Loucy (cell line): ENCODE measurements at regions not wholly inside any gene's neighbourhood (a gene's known extent, or its start where the extent isn't known, plus 50 kb on each side); places are given as distances from the start of the nearest gene placed in this dataset.

Experiments used
- H2AFZ ChIP-seq: fragments of 200-600 bp; sonication (generic); 2 replicates; pipeline ENCODE4 v1.6.0; 2016; ENCODE audit warnings: antibody characterized with exemption, mild to moderate bottlenecking, low read length, moderate library complexity
- H3F3A ChIP-seq: fragments of 200-600 bp; 2 replicates; pipeline ENCODE4 v1.6.0; 2016; ENCODE audit warnings: antibody characterized with exemption, low read depth, mild to moderate bottlenecking
- H3K27me3 ChIP-seq: fragments of 200-600 bp; sonication (generic); 2 replicates; pipeline ENCODE4 v1.6.1; 2014; ENCODE audit warnings: low read length, mild to moderate bottlenecking; ENCODE audit not compliant: insufficient read depth, poor library complexity, severe bottlenecking
- H3K36me3 ChIP-seq: fragments of 200-600 bp; sonication (generic); 2 replicates; pipeline ENCODE4 v1.6.1; 2016; ENCODE audit warnings: low read length; ENCODE audit not compliant: insufficient read depth
- H3K4me1 ChIP-seq: fragments of 200-600 bp; sonication (generic); 2 replicates; pipeline ENCODE4 v1.5.1; 2014; ENCODE audit warnings: low read length, mild to moderate bottlenecking; ENCODE audit not compliant: insufficient read depth, poor library complexity, severe bottlenecking
- H3K4me2 ChIP-seq: fragments of 200-600 bp; sonication (generic); 2 replicates; pipeline ENCODE4 v1.6.0; 2014; ENCODE audit warnings: antibody characterized with exemption, low read length, low read depth, mild to moderate bottlenecking; ENCODE audit not compliant: poor library complexity, severe bottlenecking
- H3K4me3 ChIP-seq: fragments of 200-600 bp; sonication (generic); 2 replicates; pipeline ENCODE4 v1.5.1; 2014; ENCODE audit warnings: low read length, mild to moderate bottlenecking, mixed read lengths; ENCODE audit not compliant: poor library complexity, severe bottlenecking
- H3K79me2 ChIP-seq: fragments of 200-600 bp; sonication (generic); 2 replicates; pipeline ENCODE4 v1.6.1; 2014; ENCODE audit warnings: low read length; ENCODE audit not compliant: insufficient read depth
- H3K9ac ChIP-seq: fragments of 200-600 bp; sonication (generic); 2 replicates; pipeline ENCODE4 v1.6.0; 2014; ENCODE audit warnings: mild to moderate bottlenecking, low read depth, low read length, moderate library complexity; ENCODE audit not compliant: poor library complexity, severe bottlenecking
- H3K9me2 ChIP-seq: fragments of 200-600 bp; sonication (generic); replicated peaks from 2 replicates; pipeline ENCODE4 v1.6.1; 2016; ENCODE audit warnings: low read depth, low read length, mixed read lengths
- H3K9me3 ChIP-seq: fragments of 200-600 bp; sonication (generic); 2 replicates; pipeline ENCODE4 v1.6.1; 2014; ENCODE audit warnings: mild to moderate bottlenecking, antibody characterized with exemption, low read length, low read depth; ENCODE audit not compliant: insufficient read depth
- H4K20me1 ChIP-seq: fragments of 200-600 bp; sonication (generic); 2 replicates; pipeline ENCODE4 v1.6.0; 2014; ENCODE audit warnings: antibody characterized with exemption, low read length, mild to moderate bottlenecking; ENCODE audit not compliant: insufficient read depth, poor library complexity, severe bottlenecking
- CTCF ChIP-seq: fragments of 200-600 bp; sonication (generic); conservative IDR thresholded peaks from 2 replicates; pipeline ENCODE4 v1.5.1; 2014; ENCODE audit warnings: mild to moderate bottlenecking, antibody characterized with exemption, low read length
- EZH2phosphoT487 ChIP-seq: fragments of 200-600 bp; IDR thresholded peaks from 2 replicates; pipeline ENCODE4 v1.6.1; 2018; ENCODE audit warnings: antibody characterized with exemption, mild to moderate bottlenecking, moderate library complexity, borderline replicate concordance

GRCh38 chr12:126228936-126229335 lies 1163.7 kb downstream of the AACS start:
- H3K9me2 ChIP-seq: no peaks in the 10 kb centered on the region
- no peaks in the 10 kb centered on the region for H3K79me2 ChIP-seq
- no peaks in the 10 kb centered on the region for H3K9me3 ChIP-seq
- no peaks in the 10 kb centered on the region for H3K4me1 ChIP-seq
- H3K4me2 ChIP-seq: no peak overlapping the region
- no peaks in the 10 kb centered on the region for H3K36me3 ChIP-seq
- H3K27me3 ChIP-seq: no peaks in the 10 kb centered on the region
- H3K4me3 ChIP-seq: no peak overlapping the region
- TF ChIP-seq EZH2phosphoT487: no peak
- TF ChIP-seq CTCF: no peak
- H2AFZ ChIP-seq: no peak overlapping the region
- H4K20me1 ChIP-seq: no peaks in the 10 kb centered on the region
- H3K9ac ChIP-seq: no peak overlapping the region
- H3F3A ChIP-seq: no peaks in the 10 kb centered on the region

- no peaks in the 10 kb centered on the region for H3K4me1 ChIP-seq
- H3K9me3 ChIP-seq: no peaks in the 10 kb centered on the region
- H3K4me2 ChIP-seq: no peak overlapping the region
- no peak overlapping the region for H3K4me3 ChIP-seq
- H4K20me1 ChIP-seq: no peaks in the 10 kb centered on the region
- H3K36me3 ChIP-seq: no peaks in the 10 kb centered on the region
- no peak overlapping the region for H3K9ac ChIP-seq
- no peaks in the 10 kb centered on the region for H3K9me2 ChIP-seq
- H3K79me2 ChIP-seq: no peaks in the 10 kb centered on the region
- H2AFZ ChIP-seq: no peak overlapping the region
- no peaks in the 10 kb centered on the region for H3F3A ChIP-seq
- TF ChIP-seq EZH2phosphoT487: no peak
- no peaks in the 10 kb centered on the region for H3K27me3 ChIP-seq
These were observed 1167.5 kb downstream of the AACS start for GRCh38 chr12:126232711-126233110.

GRCh38 chr12:126233625-126234024 lies 1168.4 kb downstream of the AACS start:
- Histone ChIP-seq H3K9me3 (no peaks in the 10 kb centered on the region), H3K4me2 (no peak overlapping the region), H3K9me2 (no peaks in the 10 kb centered on the region), H3K36me3 (no peaks in the 10 kb centered on the region), H3K79me2 (no peaks in the 10 kb centered on the region), H2AFZ (no peak overlapping the region), H3K9ac (no peak overlapping the region), H3K4me1 (no peaks in the 10 kb centered on the region), H3K4me3 (no peak overlapping the region), H4K20me1 (no peaks in the 10 kb centered on the region), H3F3A (no peaks in the 10 kb centered on the region), H3K27me3 (no peaks in the 10 kb centered on the region)
- TF ChIP-seq EZH2phosphoT487: no peak
- no peak for TF ChIP-seq CTCF

GRCh38 chr12:126243814-126244440 lies 1178.7 kb downstream of the AACS start:
- H3K27me3 ChIP-seq: no peaks in the 10 kb centered on the region
- no peaks in the 10 kb centered on the region for H3K79me2 ChIP-seq
- TF ChIP-seq CTCF: no peak
- TF ChIP-seq EZH2phosphoT487: no peak
- no peaks in the 10 kb centered on the region for H3K4me1 ChIP-seq
- peaks cover 7% of the 10 kb centered on the region; the same call in 1 of the 2 replicates for H3K9me3 ChIP-seq
- H4K20me1 ChIP-seq: no peaks in the 10 kb centered on the region
- no peaks in the 10 kb centered on the region for H3K36me3 ChIP-seq
- H3K4me2 ChIP-seq: no peak overlapping the region
- H3K9ac ChIP-seq: no peak overlapping the region
- H3K9me2 ChIP-seq: no peaks in the 10 kb centered on the region
- H2AFZ ChIP-seq: no peak overlapping the region
- no peaks in the 10 kb centered on the region for H3F3A ChIP-seq
- no peak overlapping the region for H3K4me3 ChIP-seq
